Fibroblast of pulmonary artery (primary cell): ENCODE measurements at regions not wholly inside any gene's neighbourhood (a gene's known extent, or its start where the extent isn't known, plus 50 kb on each side); places are given as distances from the start of the nearest gene placed in this dataset.

Experiments
- DNase-seq: peaks from one replicate; pipeline ENCODE4 v3.0.0-alpha.2; 2010; ENCODE audit warnings: low read depth
- H3K4me3 ChIP-seq: replicated peaks from 2 replicates; pipeline ENCODE4 v1.5.1; 2011; ENCODE audit warnings: low read depth, mild to moderate bottlenecking, control low read depth, low read length, moderate library complexity
- CTCF ChIP-seq: IDR thresholded peaks from 2 replicates; pipeline ENCODE4 v1.5.1; 2011; ENCODE audit warnings: mild to moderate bottlenecking, control low read depth, low read length, inconsistent platforms; ENCODE audit errors: missing control alignments

GRCh38 chr7:125871431-125871830, 941.8 kb upstream of the POT1 start:
- no peak overlapping the region for H3K4me3 ChIP-seq
- TF ChIP-seq CTCF, result no peak
- no peak for DNase-seq

GRCh38 chr7:125857606-125858005, 928.0 kb upstream of the POT1 start:
- no peak for DNase-seq
- no peak overlapping the region for H3K4me3 ChIP-seq
- TF ChIP-seq CTCF, result no peak

GRCh38 chr7:125848157-125848556, 918.5 kb upstream of the POT1 start:
- no peak for TF ChIP-seq CTCF
- no peak for DNase-seq
- H3K4me3 ChIP-seq, result no peak overlapping the region

GRCh38 chr7:125847692-125848091, 918.1 kb upstream of the POT1 start:
- TF ChIP-seq CTCF, result no peak
- DNase-seq, result no peak
- H3K4me3 ChIP-seq, result no peak overlapping the region

- no peak for TF ChIP-seq CTCF
- H3K4me3 ChIP-seq, result no peak overlapping the region
- no peak for DNase-seq
Observed at GRCh38 chr7:125847055-125847454, 917.4 kb upstream of the POT1 start.

- H3K4me3 ChIP-seq, result no peak overlapping the region
- no peak for DNase-seq
- TF ChIP-seq CTCF, result no peak
Observed at GRCh38 chr7:125845686-125846085, 916.1 kb upstream of the POT1 start.

- no peak for TF ChIP-seq CTCF
- no peak for DNase-seq
- H3K4me3 ChIP-seq, result no peak overlapping the region
Observed at GRCh38 chr7:125834421-125834820, 904.8 kb upstream of the POT1 start.
